Panc1 (cell line): ENCODE measurements at regions not wholly inside any gene's neighbourhood (a gene's known extent, or its start where the extent isn't known, plus 50 kb on each side); places are given as distances from the start of the nearest gene placed in this dataset.

Experiments
- CTCF ChIP-seq: fragments of 450-650 bp; IDR thresholded peaks from 2 replicates; pipeline ENCODE4 v1.5.1; 2017; ENCODE audit warnings: mild to moderate bottlenecking
- POLR2AphosphoS5 ChIP-seq: IDR thresholded peaks from 2 replicates; pipeline ENCODE4 v1.6.1; 2012; ENCODE audit warnings: mild to moderate bottlenecking, low read depth, low read length, moderate library complexity
- REST ChIP-seq, 2 experiments: IDR thresholded peaks; 2 replicates each; pipeline ENCODE4 v1.6.1; 2011 to 2012; ENCODE audit warnings: low read depth in 2 of 2, control low read depth in 1 of 2, low read length in 1 of 2, mild to moderate bottlenecking in 1 of 2, moderate library complexity in 1 of 2; ENCODE audit not compliant: insufficient read depth in 1 of 2

GRCh38 chr11:119525867-119526196, 102.9 kb upstream of the THY1 start:
- no peak for TF ChIP-seq REST (IDR thresholded peaks at IDR 0.05; ENCODE audit: insufficient read depth in 1 of 2, low read depth in 2 of 2, low read length in 1 of 2)
- no peak for TF ChIP-seq CTCF
- TF ChIP-seq POLR2AphosphoS5, result no peak
